HG03378 (cell line): ENCODE measurements at regions not wholly inside any gene's neighbourhood (a gene's known extent, or its start where the extent isn't known, plus 50 kb on each side); places are given as distances from the start of the nearest gene placed in this dataset.

Source experiments
- ATAC-seq: cut with Tn5 transposase; IDR thresholded peaks from one replicate; pipeline ENCODE4 v1.9.1; 2021; ENCODE audit warnings: mild to moderate bottlenecking, moderate library complexity; ENCODE audit not compliant: unreplicated experiment

DNA sequence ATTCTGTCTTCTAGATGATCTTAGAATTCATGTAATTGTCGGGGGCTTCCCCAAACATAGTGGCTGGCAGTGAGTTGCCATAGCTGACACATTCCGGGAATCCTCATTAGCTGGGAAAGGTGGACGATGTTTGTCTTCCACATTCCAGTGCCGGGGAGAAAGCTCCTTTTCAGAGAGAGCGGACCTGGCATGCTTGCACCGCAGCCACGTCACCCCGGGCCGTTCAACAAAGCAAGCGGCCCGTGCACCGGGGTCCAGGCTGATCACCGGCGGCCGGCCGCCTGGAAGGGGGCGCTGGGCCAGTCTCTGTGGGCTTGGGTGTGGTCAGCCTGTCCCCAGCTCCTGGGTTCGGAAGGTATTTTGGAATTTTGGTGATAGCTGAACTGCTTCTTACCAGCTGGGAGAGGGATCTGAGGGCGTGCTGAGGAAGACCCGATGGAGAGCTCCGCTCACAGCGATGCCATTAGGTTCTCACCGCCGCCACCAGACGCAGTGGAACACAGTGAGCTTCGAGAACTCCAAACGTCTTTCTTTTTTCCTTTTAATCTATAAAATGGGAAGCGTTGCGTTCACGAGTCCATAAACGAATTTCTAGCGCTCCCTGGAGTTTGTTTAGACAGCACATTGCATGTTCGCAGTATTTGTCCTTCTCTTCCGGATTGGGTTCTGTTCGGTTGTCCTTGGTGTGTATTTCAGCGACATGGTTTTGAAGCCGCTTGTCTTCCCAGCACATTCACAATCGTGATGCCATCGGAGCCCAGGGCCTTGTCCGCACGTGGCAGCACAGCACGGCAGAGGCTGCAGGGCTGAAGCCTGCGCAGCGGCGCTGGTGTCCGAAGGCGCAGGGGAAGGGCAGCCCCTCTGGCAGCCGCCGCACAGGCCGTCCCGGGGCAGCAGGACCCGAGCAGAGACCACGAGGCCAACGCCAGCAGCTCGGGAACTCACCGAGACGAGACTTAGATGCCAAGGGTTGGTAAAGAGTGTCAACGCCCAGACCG is 557.6 kb downstream of the QKI start:
- no peak for ATAC-seq

GRCh38 chr6:163970846-163971564 is 556.5 kb downstream of the QKI start:
- ATAC-seq: no peak

- no peak for ATAC-seq
These were observed 551.2 kb downstream of the QKI start for GRCh38 chr6:163965426-163966348.

- no peak for ATAC-seq
These were observed 550.3 kb downstream of the QKI start for GRCh38 chr6:163964789-163965188.

GRCh38 chr6:163963205-163964120 is 548.9 kb downstream of the QKI start:
- ATAC-seq: no peak

DNA sequence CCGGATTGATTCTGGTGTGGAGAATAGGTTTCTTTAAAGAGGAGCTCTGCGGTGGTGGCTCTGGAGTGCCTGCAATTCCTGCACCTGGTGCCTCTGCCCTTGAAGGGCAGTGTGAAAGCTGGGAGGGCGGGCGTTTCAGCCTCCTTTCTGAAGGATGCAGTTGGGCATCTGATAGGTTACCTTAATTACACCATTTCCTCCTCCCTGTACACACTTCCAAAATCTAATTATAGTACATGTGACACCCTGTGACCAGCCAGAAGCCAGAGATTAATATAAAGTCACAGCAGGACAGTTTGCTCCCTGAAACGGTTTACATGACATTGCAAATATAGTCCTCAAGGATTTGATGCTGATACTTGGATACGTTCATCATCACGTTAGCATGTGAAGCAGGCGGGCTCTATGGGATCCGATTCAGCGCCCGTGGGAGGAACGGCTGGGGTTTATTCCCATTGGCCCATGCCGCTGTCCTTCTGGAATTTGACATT is 548.2 kb downstream of the QKI start:
- ATAC-seq: no peak

- ATAC-seq: no peak
These were observed 545.6 kb downstream of the QKI start for GRCh38 chr6:163960128-163960527.

- no peak for ATAC-seq
These were observed 544.1 kb downstream of the QKI start for GRCh38 chr6:163958646-163959045.

DNA sequence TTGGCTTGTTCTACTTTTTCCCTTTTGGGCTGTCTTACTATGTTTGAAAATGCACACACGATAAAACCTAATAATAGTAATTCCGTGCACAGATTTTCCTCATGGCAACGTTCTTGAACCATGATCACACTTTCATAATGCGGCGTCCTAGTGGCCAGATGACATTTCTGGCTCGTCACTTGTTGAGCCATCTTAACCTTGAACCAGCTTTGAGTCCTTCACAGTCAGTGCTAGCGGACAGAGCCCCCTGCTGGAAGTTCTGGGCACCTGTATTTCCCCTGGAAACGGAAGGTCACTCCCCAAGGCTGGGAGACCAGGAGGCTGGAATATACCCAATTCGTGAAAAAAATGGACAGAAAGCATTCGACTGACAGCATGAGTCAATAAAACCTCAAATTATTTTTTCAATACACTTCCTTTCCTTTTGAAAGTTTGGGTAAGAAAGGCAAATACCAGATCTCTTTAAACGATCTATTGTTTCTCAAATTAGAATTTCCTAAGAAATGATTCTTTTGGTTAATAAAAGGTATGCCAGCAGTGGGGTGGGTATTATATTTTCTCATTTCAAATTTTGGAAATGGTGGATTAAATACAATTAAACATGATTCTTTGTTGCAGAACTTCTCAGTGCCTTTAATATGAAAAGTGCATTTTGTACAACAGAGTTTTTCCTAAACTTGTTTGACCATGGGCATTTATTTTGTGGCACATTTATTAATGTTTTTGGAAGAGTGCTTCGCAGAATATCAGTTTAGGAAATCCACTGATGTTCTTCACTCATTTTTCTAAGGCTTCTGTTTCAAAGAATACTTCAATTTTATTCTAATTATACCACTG is 542.3 kb downstream of the QKI start:
- peak; percentile 98 for ATAC-seq

GRCh38 chr6:163955756-163956155 is 541.2 kb downstream of the QKI start:
- no peak for ATAC-seq

- no peak for ATAC-seq
These were observed 540.6 kb downstream of the QKI start for GRCh38 chr6:163955096-163955495.

DNA sequence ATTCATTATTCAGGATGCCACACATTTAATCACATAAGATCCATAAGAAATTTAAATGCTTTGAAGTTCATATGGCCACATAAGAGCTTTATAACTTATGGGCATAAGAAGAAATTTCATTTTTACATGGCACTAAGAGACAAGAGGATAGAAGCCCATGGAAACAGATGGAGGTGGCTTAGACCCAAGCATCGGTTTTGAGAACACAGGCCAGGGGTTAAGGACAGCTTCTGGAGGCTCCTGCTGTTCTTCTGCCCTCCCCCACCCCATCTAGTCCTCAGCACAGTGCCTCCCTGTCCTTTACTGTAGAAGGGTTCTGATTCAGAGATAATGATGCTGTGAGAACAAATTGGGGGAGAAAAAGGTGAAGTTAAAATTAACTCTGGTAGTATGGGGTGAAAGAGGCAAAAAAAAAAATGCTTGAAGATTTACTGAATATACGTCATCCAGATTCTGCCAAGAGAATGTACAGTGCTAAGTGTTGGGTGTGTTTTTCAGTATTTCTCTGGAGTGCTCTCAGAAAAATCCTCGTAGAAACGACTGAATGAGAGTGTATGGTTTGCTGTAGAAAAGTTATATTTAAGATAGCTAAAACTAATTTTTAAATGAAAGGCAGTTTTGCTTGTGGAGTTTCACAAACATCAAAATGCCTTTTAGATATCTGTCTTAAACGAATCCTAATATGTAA is 539.7 kb downstream of the QKI start:
- no peak for ATAC-seq

GRCh38 chr6:163952005-163952404 is 537.5 kb downstream of the QKI start:
- ATAC-seq: no peak

- ATAC-seq: no peak
These were observed 536.8 kb downstream of the QKI start for GRCh38 chr6:163951326-163951725.

DNA sequence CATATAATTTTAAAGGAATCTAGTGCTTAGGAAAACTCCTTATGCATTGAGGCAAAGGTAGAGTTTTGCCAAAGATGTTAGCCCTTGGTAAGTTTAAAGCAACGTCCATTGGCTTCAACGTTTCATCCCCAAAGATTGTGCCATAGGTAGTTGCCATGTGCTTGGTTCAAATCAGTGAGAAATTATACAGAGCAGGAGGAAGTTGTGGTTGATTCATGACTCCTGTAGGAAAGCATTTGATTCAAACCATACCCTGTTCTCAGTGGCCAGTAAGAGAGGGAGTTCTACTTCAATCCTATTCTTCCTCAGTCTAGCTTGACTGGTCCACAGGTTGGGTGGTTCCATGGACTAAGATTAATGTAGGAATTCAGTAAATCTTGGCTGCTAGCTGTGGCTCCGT is 535.6 kb downstream of the QKI start:
- ATAC-seq: no peak

DNA sequence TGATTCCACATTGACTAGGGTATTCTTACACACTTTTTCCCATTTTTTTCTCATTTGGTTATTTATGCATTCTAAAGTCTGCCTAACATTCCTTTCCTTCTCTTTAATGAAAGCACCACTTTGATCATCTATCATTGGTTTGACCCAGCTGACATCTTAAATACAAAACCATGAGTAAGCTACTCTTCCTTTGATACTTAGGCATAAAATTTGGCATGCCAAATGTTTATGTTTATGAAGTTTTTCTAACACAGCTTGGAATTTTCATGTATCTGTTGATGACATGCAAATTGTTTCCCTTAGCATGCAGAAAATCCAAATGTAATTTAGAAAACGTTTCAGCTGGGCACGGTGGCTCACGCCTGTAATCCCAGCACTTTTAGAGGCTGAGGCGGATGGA is 534.9 kb downstream of the QKI start:
- no peak for ATAC-seq

DNA sequence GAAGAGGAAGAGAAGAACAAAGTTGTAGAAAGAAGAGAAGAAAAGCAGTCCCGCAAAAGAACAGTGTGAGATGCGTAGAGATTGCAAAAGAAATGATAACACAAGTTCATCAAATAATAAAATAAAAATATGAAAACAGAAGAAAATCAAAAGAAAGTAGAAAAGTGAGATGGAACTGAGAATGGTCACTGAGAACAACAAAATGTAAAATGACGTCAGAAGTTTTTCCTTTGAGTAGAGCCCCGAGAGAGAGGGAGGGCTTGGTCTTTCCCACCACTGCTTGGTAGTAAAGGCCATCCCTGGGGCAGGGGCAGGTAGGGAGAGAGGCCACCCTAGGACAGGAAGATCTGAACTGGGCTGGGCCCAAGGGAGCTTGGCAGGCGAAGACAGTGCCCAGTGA is 533.7 kb downstream of the QKI start:
- no peak for ATAC-seq

GRCh38 chr6:163947276-163947675 is 532.8 kb downstream of the QKI start:
- no peak for ATAC-seq
